Gastroesophageal sphincter (tissue), 3 donors: ENCODE measurements at regions not wholly inside any gene's neighbourhood (a gene's known extent, or its start where the extent isn't known, plus 50 kb on each side); places are given as distances from the start of the nearest gene placed in this dataset.

ENCODE experiments used
- CTCF ChIP-seq, 4 experiments: fragments of 200-600 bp in 2 of 4; fragments of 450-650 bp in 2 of 4; sonication (generic) in 1 of 4; IDR thresholded peaks; one replicate each; pipeline ENCODE4 v1.5.1; 2017 to 2019; ENCODE audit warnings: antibody characterized with exemption in 4 of 4, mild to moderate bottlenecking in 2 of 4, moderate library complexity in 2 of 4
- EP300 ChIP-seq: sonication (generic); formaldehyde crosslinking; IDR thresholded peaks from one replicate; pipeline ENCODE4 v1.6.1; 2017; ENCODE audit warnings: antibody characterized with exemption, mild to moderate bottlenecking
- POLR2A ChIP-seq, 2 donors: fragments of 450-650 bp; IDR thresholded peaks; one replicate each; pipeline ENCODE4 v1.6.1; 2017; ENCODE audit warnings: antibody characterized with exemption in 2 of 2, mild to moderate bottlenecking in 2 of 2, moderate library complexity in 1 of 2
- POLR2AphosphoS5 ChIP-seq: sonication (generic); formaldehyde crosslinking; IDR thresholded peaks from one replicate; pipeline ENCODE4 v1.6.1; 2017; ENCODE audit warnings: antibody characterized with exemption

- TF ChIP-seq POLR2A (IDR thresholded peaks at IDR 0.05) (no peak), CTCF (IDR thresholded peaks at IDR 0.05) (no peak), POLR2AphosphoS5 (no peak), EP300 (no peak)
Measured at GRCh38 chr1:81237473-81238089, 563.2 kb upstream of the ADGRL2 start.
